Left renal pelvis (tissue), 4 donors: ENCODE measurements at regions not wholly inside any gene's neighbourhood (a gene's known extent, or its start where the extent isn't known, plus 50 kb on each side); places are given as distances from the start of the nearest gene placed in this dataset.
A peak's percentile ranks its signal among the peaks of the same experiment; 100 is the strongest.

Experiments used
- DNase-seq, 4 donors: peaks; one replicate each; pipeline ENCODE4 v3.0.0-alpha.2; 2013; ENCODE audit warnings: low read depth in 4 of 4, low spot score in 3 of 4

GRCh38 chr14:26849514-26849913 lies 251.7 kb upstream of the NOVA1 start:
- DNase-seq, result no peak

- DNase-seq, result no peak
Observed at GRCh38 chr14:26851793-26852192, 254.0 kb upstream of the NOVA1 start.

- no peak for DNase-seq
Observed at GRCh38 chr14:26855077-26855753, 257.4 kb upstream of the NOVA1 start.

DNA sequence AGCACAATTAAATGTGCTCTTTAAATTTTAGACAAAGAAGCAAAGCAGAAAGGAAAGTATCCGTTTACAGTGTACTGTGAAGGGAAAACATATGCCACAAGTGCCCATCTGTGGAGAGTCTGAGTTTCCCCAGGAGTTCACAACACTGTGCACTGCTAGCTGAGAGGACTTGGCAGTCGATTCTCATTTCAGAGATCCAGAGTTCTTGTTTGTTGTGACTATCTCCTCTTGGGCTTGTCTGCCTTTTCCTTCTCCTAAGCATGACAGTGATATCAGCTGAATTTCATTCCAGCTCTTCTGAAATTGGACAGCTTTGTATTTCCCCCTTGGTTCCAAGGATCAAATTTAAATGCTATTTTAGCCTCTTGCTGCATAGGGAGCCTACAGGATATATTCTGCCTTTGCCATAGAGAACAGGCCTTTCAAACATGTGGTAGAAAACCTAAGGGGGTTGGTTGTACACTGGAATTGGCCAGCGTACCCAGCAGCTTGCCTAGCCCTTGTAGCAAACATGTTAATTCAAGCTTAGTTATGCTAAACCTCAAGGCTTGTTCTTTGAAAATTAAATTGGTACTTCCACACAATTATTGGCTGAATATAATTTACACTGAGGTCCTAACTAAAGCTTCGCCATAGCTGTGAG lies 259.2 kb upstream of the NOVA1 start:
- no peak for DNase-seq

- DNase-seq, result no peak
Observed at GRCh38 chr14:26859483-26859882, 261.6 kb upstream of the NOVA1 start.

DNA sequence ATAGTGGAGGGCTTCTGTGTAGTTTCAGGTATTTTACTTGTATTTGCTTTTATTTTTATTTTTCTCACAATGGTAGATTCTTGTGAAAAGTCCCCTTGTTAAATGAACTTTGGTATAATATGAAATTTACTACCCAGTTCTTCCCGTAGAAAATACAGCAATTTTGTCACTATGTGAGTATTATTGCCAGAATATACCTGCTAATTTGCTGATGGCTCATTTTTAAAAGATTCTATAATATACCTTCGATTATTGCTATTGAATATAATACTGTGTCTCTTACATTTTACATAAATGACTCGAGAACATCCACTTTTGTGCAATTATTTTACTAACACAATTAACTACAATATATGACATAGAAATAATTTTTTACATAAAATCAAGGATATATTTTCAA lies 262.3 kb upstream of the NOVA1 start:
- no peak for DNase-seq

DNA sequence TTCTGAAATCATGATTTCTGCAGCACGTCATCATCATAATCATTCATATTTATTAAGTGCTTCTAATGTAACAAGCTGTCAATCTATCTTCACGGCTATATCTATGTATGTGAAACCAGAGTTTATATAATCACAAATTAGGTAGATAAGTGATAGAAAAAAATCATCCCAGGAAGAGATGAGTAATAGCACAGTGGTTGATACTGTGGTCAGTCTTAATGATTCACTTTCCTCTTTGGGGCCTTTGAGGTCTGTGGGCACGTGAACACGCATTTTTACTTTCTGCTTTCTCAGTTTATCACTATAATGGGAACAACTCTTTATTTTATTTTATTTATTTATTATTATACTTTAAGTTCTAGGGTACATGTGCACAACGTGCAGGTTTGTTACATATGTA lies 265.9 kb upstream of the NOVA1 start:
- DNase-seq, result no peak

- DNase-seq, result no peak
Observed at GRCh38 chr14:26866721-26867120, 268.9 kb upstream of the NOVA1 start.

DNA sequence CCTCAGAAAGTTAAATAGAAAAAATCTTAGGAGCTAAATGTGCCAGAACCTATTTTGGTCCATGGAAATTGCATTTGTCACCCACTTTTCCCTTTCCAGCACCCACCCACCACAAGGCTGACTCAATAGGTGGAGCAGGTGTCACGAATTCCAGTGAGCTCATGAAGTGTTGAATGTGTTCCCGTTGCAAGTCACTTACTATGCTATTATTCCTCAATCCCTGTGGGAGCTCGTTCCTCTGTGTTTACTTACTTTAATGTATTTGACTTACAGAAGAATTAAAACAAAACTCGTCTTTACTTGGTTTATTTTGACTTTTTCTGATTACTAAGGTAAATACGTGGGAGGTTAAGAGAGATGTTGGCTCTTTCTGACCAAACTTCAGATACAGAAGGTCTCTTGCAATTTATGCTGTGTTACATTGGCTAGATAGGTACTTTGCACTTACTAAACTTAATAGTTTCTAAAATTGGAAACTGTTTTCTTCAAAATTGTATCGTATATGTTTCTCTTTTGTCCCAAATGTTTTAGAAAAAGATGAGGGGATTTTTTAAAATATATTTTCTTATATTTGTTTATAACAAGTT lies 269.4 kb upstream of the NOVA1 start:
- no peak for DNase-seq

- DNase-seq, result no peak
Observed at GRCh38 chr14:26870096-26870495, 272.3 kb upstream of the NOVA1 start.

- no peak for DNase-seq
Observed at GRCh38 chr14:26870722-26871617, 273.1 kb upstream of the NOVA1 start.

- no peak for DNase-seq
Observed at GRCh38 chr14:26872515-26873361, 274.9 kb upstream of the NOVA1 start.

GRCh38 chr14:26873362-26873960 lies 275.6 kb upstream of the NOVA1 start:
- DNase-seq, result no peak

- no peak for DNase-seq
Observed at GRCh38 chr14:26887847-26888246, 290.0 kb upstream of the NOVA1 start.

GRCh38 chr14:26888592-26888991 lies 290.8 kb upstream of the NOVA1 start:
- no peak for DNase-seq

DNA sequence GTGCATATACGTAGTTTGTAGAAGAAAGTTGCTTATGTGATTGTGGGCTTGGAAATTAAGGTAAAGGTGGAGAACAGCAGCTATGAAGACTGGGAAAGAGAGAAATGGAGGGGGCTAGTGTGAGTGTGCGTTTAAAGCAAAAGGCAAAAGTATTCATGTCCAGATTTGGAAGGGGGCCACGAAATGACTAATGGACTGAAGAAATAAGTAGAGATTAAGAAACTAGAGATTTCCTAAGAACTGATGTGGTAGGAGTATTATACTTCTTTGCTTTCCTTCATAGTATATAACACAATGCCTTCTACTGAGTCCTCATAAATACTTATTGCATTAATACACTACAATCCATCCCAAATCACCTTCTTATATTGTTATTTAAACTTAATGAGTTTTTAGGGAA lies 298.6 kb upstream of the NOVA1 start:
- no peak for DNase-seq

- peak in 2 of 4 donors; percentile 10 to 30 for DNase-seq
Observed at GRCh38 chr14:26897196-26897595, 299.4 kb upstream of the NOVA1 start.

- DNase-seq, result no peak
Observed at GRCh38 chr14:26905229-26905628, 307.4 kb upstream of the NOVA1 start.

GRCh38 chr14:26913786-26914185 lies 316.0 kb upstream of the NOVA1 start:
- no peak for DNase-seq

DNA sequence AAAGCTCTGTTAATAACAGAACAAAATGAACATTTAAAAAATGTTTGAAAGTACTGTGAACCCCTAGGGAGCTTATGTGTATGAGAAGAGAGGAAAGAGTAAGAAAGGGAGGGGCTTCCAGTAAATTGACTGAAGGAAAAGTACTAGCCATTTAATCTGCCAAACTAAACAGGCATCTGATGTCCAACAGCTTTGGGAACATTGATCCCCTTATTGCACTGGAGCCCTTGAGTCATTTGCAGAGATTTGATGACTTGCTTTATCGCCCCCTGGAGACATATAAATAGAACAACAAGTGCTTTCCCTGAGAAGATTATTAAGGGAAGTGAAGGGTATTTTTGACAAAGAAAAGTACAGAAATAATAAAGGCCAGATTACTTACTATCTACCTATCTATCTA lies 319.3 kb upstream of the NOVA1 start:
- no peak for DNase-seq
